K562 (cell line): ENCODE measurements at regions not wholly inside any gene's neighbourhood (a gene's known extent, or its start where the extent isn't known, plus 50 kb on each side); places are given as distances from the start of the nearest gene placed in this dataset.

Source experiments
- ATAC-seq: fragments of 200-7000 bp; cut with Tn5 transposase; 3 replicates; pipeline ENCODE4 v1.9.1; 2020; ENCODE audit warnings: moderate library complexity
- BruUV-seq: library from RNA; stranded (reverse); fragments of 400-500 nt; replicated peaks from 2 replicates; lab custom pipeline; 2021; lab: Mats Ljungman, UMichigan
- CTCF ChIA-PET: fragments of 300-600 bp; formaldehyde crosslinking; extraction: SDS; loops from one replicate; lab custom pipeline; 2021; ENCODE audit warnings: low intra/inter-chr PET ratio; lab: Yijun Ruan, JAX
- POLR2A ChIA-PET: fragments of 300-600, 350-650 bp; sonication (Branson Sonifier 250); formaldehyde crosslinking; extraction: SDS; loops from one replicate; lab custom pipeline; 2021; ENCODE audit warnings: antibody characterized with exemption, inconsistent platforms; lab: Yijun Ruan, JAX
- DNase-seq, 4 experiments: peaks; one replicate each; pipeline versions ENCODE4 v3.0.0 to v3.0.0-alpha.2; 2011 to 2018; ENCODE audit warnings: low spot score in 3 of 4, mixed read lengths in 3 of 4; ENCODE audit errors: extremely low read depth in 1 of 4
- FAIRE-seq: peaks from 2 replicates; lab custom pipeline; 2011; peaks lifted over from hg19 to GRCh38; lab: Jason Lieb, UNC
- H2AFZ ChIP-seq: 2 replicates; pipeline ENCODE4 v1.6.0; 2011; ENCODE audit warnings: low read depth, low read length, control low read depth, inconsistent platforms
- H3K27ac ChIP-seq: fragments of 200-600 bp; 3 replicates; pipeline ENCODE4 v1.8.0; 2011; ENCODE audit warnings: low read depth, mild to moderate bottlenecking, control low read depth, inconsistent platforms, low read length, moderate library complexity, mixed read lengths; ENCODE audit errors: extremely low read depth
- H3K27me3 ChIP-seq, 2 experiments: fragments of 300-600 bp in 1 of 2; 2 replicates in 1 of 2; 3 replicates in 1 of 2; pipeline versions ENCODE4 v1.6.0 to v1.8.0; 2011; ENCODE audit warnings: inconsistent platforms in 2 of 2, low read length in 2 of 2, mild to moderate bottlenecking in 1 of 2, mixed read lengths in 1 of 2, moderate library complexity in 1 of 2; ENCODE audit not compliant: control insufficient read depth in 2 of 2, insufficient read depth in 2 of 2
- H3K36me3 ChIP-seq: fragments of 300-600 bp; 3 replicates; pipeline ENCODE4 v1.8.0; 2011; ENCODE audit warnings: mild to moderate bottlenecking, low read length, inconsistent platforms; ENCODE audit not compliant: control insufficient read depth, insufficient read depth
- H3K4me1 ChIP-seq, 2 experiments: fragments of 200-600 bp in 1 of 2; replicated peaks in 1 of 2; 2 replicates in 1 of 2; 3 replicates in 1 of 2; pipeline versions ENCODE4 v1.5.1 to v1.8.0; 2011; ENCODE audit warnings: inconsistent platforms in 2 of 2, low read length in 2 of 2, mild to moderate bottlenecking in 1 of 2, mixed read lengths in 1 of 2, moderate library complexity in 1 of 2; ENCODE audit not compliant: control insufficient read depth in 2 of 2, insufficient read depth in 2 of 2
- H3K4me2 ChIP-seq: 2 replicates; pipeline ENCODE4 v1.6.1; 2011; ENCODE audit warnings: low read length, control low read depth, inconsistent platforms, mixed read lengths; ENCODE audit not compliant: insufficient read depth
- H3K4me3 ChIP-seq: fragments of 200-600 bp; sonication (generic), shearing (Covaris generic); 2 replicates; pipeline ENCODE4 v1.5.1; 2016; ENCODE audit warnings: control low read depth, inconsistent platforms
- H3K79me2 ChIP-seq: fragments of 200-600 bp; 3 replicates; pipeline ENCODE4 v1.8.0; 2011; ENCODE audit warnings: low read length, inconsistent platforms; ENCODE audit not compliant: control insufficient read depth, insufficient read depth
- H3K9ac ChIP-seq, 2 experiments: 2 replicates each; pipeline versions ENCODE4 v1.6.0 to v1.6.1; 2011; ENCODE audit warnings: low read depth in 2 of 2, low read length in 2 of 2, control low read depth in 1 of 2, inconsistent platforms in 1 of 2, mild to moderate bottlenecking in 1 of 2, mixed read lengths in 1 of 2; ENCODE audit not compliant: insufficient read depth in 1 of 2
- H3K9me1 ChIP-seq: one replicate; pipeline ENCODE4 v1.6.0; 2011; ENCODE audit warnings: inconsistent platforms, mild to moderate bottlenecking, low read length, moderate library complexity; ENCODE audit not compliant: control insufficient read depth, insufficient read depth
- H3K9me3 ChIP-seq: replicated peaks from 2 replicates; pipeline ENCODE4 v1.5.1; 2011; ENCODE audit warnings: low read depth, low read length, inconsistent platforms; ENCODE audit not compliant: control insufficient read depth, insufficient read depth
- H4K20me1 ChIP-seq: replicated peaks from 2 replicates; pipeline ENCODE4 v1.6.1; 2011; ENCODE audit warnings: low read length, inconsistent platforms, mixed read lengths; ENCODE audit not compliant: control insufficient read depth, insufficient read depth
- BRD9 ChIP-seq: fragments of 450-650 bp; IDR thresholded peaks from 2 replicates; pipeline ENCODE4 v1.6.1; 2018; ENCODE audit warnings: low read depth; ENCODE audit not compliant: partially characterized antibody
- ELF4 ChIP-seq: fragments of 450-650 bp; formaldehyde crosslinking; IDR thresholded peaks from 2 replicates; pipeline ENCODE4 v1.4.0; 2022; ENCODE audit warnings: missing genetic modification characterization
- HLTF ChIP-seq: fragments of 450-650 bp; IDR thresholded peaks from 2 replicates; pipeline ENCODE4 v1.6.1; 2016
- TAF15 ChIP-seq: fragments of 200-400 bp; formaldehyde crosslinking; IDR thresholded peaks from 2 replicates; pipeline ENCODE4 v1.6.1; 2017; ENCODE audit warnings: mild to moderate bottlenecking, low read depth, low read length, moderate library complexity
- XRCC5 ChIP-seq: fragments of 200-400 bp; formaldehyde crosslinking; IDR thresholded peaks from 2 replicates; pipeline ENCODE4 v1.6.1; 2017; ENCODE audit warnings: low read depth, mild to moderate bottlenecking, low read length
- ZKSCAN1 ChIP-seq: fragments of 150-350 bp; IDR thresholded peaks from 2 replicates; pipeline ENCODE4 v1.6.1; 2016; ENCODE audit warnings: low read depth, low read length
- ZNF143 ChIP-seq: sonication (generic); formaldehyde crosslinking; IDR thresholded peaks from 2 replicates; pipeline ENCODE4 v1.9.0; 2022; ENCODE audit warnings: mild to moderate bottlenecking, missing genetic modification reagents
- ZNF23 ChIP-seq: fragments of 250-450 bp; sonication (Bioruptor Pico); IDR thresholded peaks from 2 replicates; pipeline ENCODE4 v1.4.0; 2020; ENCODE audit warnings: mild to moderate bottlenecking
- in situ Hi-C: fragments of 300-500 bp; cut with MboI; formaldehyde crosslinking; loops from 4 replicates; pipeline ENCODE4 v1.15.0; 2018; ENCODE audit warnings: inconsistent platforms, mixed read lengths
- intact Hi-C: fragments of 100-400 bp; cut with micrococcal nuclease; formaldehyde crosslinking; loops from 2 replicates; pipeline ENCODE4 v1.14.2; 2022
- TF ChIP-seq, protein P1 (sequence below): fragments of 250-450 bp; sonication (Bioruptor Pico); IDR thresholded peaks from 2 replicates; pipeline ENCODE4 v1.5.0; 2021
- TF ChIP-seq, protein P2 (sequence below): sonication (generic); formaldehyde crosslinking; IDR thresholded peaks from 2 replicates; pipeline ENCODE4 v1.8.0; 2022; ENCODE audit warnings: missing genetic modification reagents, mild to moderate bottlenecking, borderline replicate concordance
- TF ChIP-seq, protein P3 (sequence below): sonication (generic); formaldehyde crosslinking; IDR thresholded peaks from 2 replicates; pipeline ENCODE4 v1.8.0; 2022; ENCODE audit warnings: mild to moderate bottlenecking, missing genetic modification reagents

DNA sequence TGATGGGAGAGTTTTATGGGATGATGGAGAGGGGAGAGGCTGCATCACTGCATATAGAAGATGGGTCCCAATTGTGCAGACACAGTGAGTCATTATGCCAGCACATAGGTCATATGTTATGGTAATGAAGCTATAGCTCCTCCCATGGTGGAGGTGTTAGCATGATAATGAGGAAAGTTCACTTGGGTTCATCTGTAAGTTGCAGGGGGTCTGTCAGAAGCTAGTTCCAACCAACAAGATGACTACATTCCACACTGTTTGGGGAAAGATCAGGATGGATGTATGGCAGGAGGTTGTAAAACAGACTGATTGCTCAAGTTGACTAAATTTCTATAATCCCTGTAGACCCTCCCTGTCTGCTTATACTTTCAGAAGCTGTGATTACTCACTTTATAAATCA, 561.3 kb downstream of the C12orf50 start:
- no peak overlapping the region for H2AFZ ChIP-seq
- no peaks in the 10 kb centered on the region for H3K9me1 ChIP-seq
- H3K9ac ChIP-seq, result no peak overlapping the region
- in situ Hi-C loops (no loop called here), intact Hi-C loops (no loop called here)
- H3K36me3 ChIP-seq, result no peaks in the 10 kb centered on the region
- FAIRE-seq, result no peak
- CTCF ChIA-PET, result no interaction called here
- H3K9me3 ChIP-seq, result no peaks in the 10 kb centered on the region; the same call in 1 of the 2 replicates
- no peak overlapping the region for H3K4me2 ChIP-seq
- H3K4me3 ChIP-seq, result no peak overlapping the region
- H4K20me1 ChIP-seq, result no peaks in the 10 kb centered on the region
- no peak for TF ChIP-seq XRCC5
- no peak for TF ChIP-seq TAF15
- no peak for TF ChIP-seq HLTF
- TF ChIP-seq, protein P1, sequence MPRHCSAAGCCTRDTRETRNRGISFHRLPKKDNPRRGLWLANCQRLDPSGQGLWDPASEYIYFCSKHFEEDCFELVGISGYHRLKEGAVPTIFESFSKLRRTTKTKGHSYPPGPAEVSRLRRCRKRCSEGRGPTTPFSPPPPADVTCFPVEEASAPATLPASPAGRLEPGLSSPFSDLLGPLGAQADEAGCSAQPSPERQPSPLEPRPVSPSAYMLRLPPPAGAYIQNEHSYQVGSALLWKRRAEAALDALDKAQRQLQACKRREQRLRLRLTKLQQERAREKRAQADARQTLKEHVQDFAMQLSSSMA (CRISPR knock-in tag), result no peak
- TF ChIP-seq ZKSCAN1, result no peak
- TF ChIP-seq, protein P2, sequence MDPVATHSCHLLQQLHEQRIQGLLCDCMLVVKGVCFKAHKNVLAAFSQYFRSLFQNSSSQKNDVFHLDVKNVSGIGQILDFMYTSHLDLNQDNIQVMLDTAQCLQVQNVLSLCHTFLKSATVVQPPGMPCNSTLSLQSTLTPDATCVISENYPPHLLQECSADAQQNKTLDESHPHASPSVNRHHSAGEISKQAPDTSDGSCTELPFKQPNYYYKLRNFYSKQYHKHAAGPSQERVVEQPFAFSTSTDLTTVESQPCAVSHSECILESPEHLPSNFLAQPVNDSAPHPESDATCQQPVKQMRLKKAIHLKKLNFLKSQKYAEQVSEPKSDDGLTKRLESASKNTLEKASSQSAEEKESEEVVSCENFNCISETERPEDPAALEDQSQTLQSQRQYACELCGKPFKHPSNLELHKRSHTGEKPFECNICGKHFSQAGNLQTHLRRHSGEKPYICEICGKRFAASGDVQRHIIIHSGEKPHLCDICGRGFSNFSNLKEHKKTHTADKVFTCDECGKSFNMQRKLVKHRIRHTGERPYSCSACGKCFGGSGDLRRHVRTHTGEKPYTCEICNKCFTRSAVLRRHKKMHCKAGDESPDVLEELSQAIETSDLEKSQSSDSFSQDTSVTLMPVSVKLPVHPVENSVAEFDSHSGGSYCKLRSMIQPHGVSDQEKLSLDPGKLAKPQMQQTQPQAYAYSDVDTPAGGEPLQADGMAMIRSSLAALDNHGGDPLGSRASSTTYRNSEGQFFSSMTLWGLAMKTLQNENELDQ (CRISPR knock-in tag), result no peak
- no peak for TF ChIP-seq ELF4 (CRISPR knock-in tag)
- no peak for TF ChIP-seq BRD9
- no peak for TF ChIP-seq ZNF143 (CRISPR knock-in tag)
- TF ChIP-seq ZNF23 (CRISPR knock-in tag), result no peak
- TF ChIP-seq, protein P3, sequence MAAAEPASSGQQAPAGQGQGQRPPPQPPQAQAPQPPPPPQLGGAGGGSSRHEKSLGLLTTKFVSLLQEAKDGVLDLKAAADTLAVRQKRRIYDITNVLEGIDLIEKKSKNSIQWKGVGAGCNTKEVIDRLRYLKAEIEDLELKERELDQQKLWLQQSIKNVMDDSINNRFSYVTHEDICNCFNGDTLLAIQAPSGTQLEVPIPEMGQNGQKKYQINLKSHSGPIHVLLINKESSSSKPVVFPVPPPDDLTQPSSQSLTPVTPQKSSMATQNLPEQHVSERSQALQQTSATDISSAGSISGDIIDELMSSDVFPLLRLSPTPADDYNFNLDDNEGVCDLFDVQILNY (CRISPR knock-in tag), result no peak
- no peak for ATAC-seq
- BruUV-seq, result no TSS peak
- H3K27me3 ChIP-seq, result no peaks in the 10 kb centered on the region
- no peaks in the 10 kb centered on the region for H3K4me1 ChIP-seq
- H3K27ac ChIP-seq, result no peak overlapping the region
- DNase-seq, result no peak
- no peaks in the 10 kb centered on the region for H3K79me2 ChIP-seq
- POLR2A ChIA-PET, result no interaction called here
